ENCODE measurements at regions not wholly inside any gene's neighbourhood (a gene's known extent, or its start where the extent isn't known, plus 50 kb on each side); places are given as distances from the start of the nearest gene placed in this dataset.
"Not testable (repeated sequence)": the region's sequence is repeated elsewhere in the genome, so short reads cannot be mapped to it uniquely, and the experiment has no call there.

- DNase-seq (ENCODE audit: extremely low read depth in 1 of 11, low read depth in 9 of 11, low spot score in 4 of 11) = no peak
Observed at GRCh38 chr12:42030588-42030987, 114.1 kb downstream of the GXYLT1 start.

GRCh38 chr12:42027546-42027945 lies 117.1 kb downstream of the GXYLT1 start:
- no peak for DNase-seq (ENCODE audit: extremely low read depth in 1 of 11, low read depth in 9 of 11, low spot score in 4 of 11)

- DNase-seq (ENCODE audit: extremely low read depth in 1 of 11, low read depth in 9 of 11, low spot score in 4 of 11) = no peak
Observed at GRCh38 chr12:42024495-42024830, 120.2 kb downstream of the GXYLT1 start.

GRCh38 chr12:42023733-42024494 lies 120.8 kb downstream of the GXYLT1 start:
- DNase-seq (ENCODE audit: extremely low read depth in 1 of 11, low read depth in 9 of 11, low spot score in 4 of 11) = peak; percentile 47 to 83 (median 73)

GRCh38 chr12:42021937-42022336 lies 122.7 kb downstream of the GXYLT1 start:
- not testable (repeated sequence) for DNase-seq (ENCODE audit: extremely low read depth in 1 of 11, low read depth in 9 of 11, low spot score in 4 of 11)

- peak in 1 of 11 donors; percentile 14 for DNase-seq (ENCODE audit: extremely low read depth in 1 of 11, low read depth in 9 of 11, low spot score in 4 of 11)
Observed at GRCh38 chr12:42021469-42021868, 123.2 kb downstream of the GXYLT1 start.

GRCh38 chr12:42020226-42020625 lies 124.4 kb downstream of the GXYLT1 start:
- DNase-seq (ENCODE audit: extremely low read depth in 1 of 11, low read depth in 9 of 11, low spot score in 4 of 11) = no peak

GRCh38 chr12:42019746-42020145 lies 124.9 kb downstream of the GXYLT1 start:
- no peak for DNase-seq (ENCODE audit: extremely low read depth in 1 of 11, low read depth in 9 of 11, low spot score in 4 of 11)

- peak in 1 of 11 donors; percentile 12 for DNase-seq (ENCODE audit: extremely low read depth in 1 of 11, low read depth in 9 of 11, low spot score in 4 of 11)
Observed at GRCh38 chr12:42017051-42017450, 127.6 kb downstream of the GXYLT1 start.

- DNase-seq (ENCODE audit: extremely low read depth in 1 of 11, low read depth in 9 of 11, low spot score in 4 of 11) = no peak
Observed at GRCh38 chr12:42015051-42015461, 129.6 kb downstream of the GXYLT1 start.

- not testable (repeated sequence) for DNase-seq (ENCODE audit: extremely low read depth in 1 of 11, low read depth in 9 of 11, low spot score in 4 of 11)
Observed at GRCh38 chr12:42012501-42012900, 132.2 kb downstream of the GXYLT1 start.

GRCh38 chr12:42010715-42011114 lies 134.0 kb downstream of the GXYLT1 start:
- no peak for DNase-seq (ENCODE audit: extremely low read depth in 1 of 11, low read depth in 9 of 11, low spot score in 4 of 11)

GRCh38 chr12:42010257-42010656 lies 134.4 kb downstream of the GXYLT1 start:
- no peak for DNase-seq (ENCODE audit: extremely low read depth in 1 of 11, low read depth in 9 of 11, low spot score in 4 of 11)

- no peak for DNase-seq (ENCODE audit: extremely low read depth in 1 of 11, low read depth in 9 of 11, low spot score in 4 of 11)
Observed at GRCh38 chr12:42008996-42009395, 135.7 kb downstream of the GXYLT1 start.

- no peak for DNase-seq (ENCODE audit: extremely low read depth in 1 of 11, low read depth in 9 of 11, low spot score in 4 of 11)
Observed at GRCh38 chr12:42003031-42003430, 141.6 kb downstream of the GXYLT1 start.

- no peak for DNase-seq (ENCODE audit: extremely low read depth in 1 of 11, low read depth in 9 of 11, low spot score in 4 of 11)
Observed at GRCh38 chr12:42002563-42002962, 142.1 kb downstream of the GXYLT1 start.

GRCh38 chr12:41998436-41998835 lies 146.2 kb downstream of the GXYLT1 start:
- DNase-seq (ENCODE audit: extremely low read depth in 1 of 11, low read depth in 9 of 11, low spot score in 4 of 11) = no peak

GRCh38 chr12:41993283-41993682 lies 151.4 kb downstream of the GXYLT1 start:
- DNase-seq (ENCODE audit: extremely low read depth in 1 of 11, low read depth in 9 of 11, low spot score in 4 of 11) = no peak

- no peak for DNase-seq (ENCODE audit: extremely low read depth in 1 of 11, low read depth in 9 of 11, low spot score in 4 of 11)
Observed at GRCh38 chr12:41992692-41993215, 151.9 kb downstream of the GXYLT1 start.

- peak in 1 of 11 donors; percentile 51 for DNase-seq (ENCODE audit: extremely low read depth in 1 of 11, low read depth in 9 of 11, low spot score in 4 of 11)
Observed at GRCh38 chr12:41992022-41992421, 152.7 kb downstream of the GXYLT1 start.

GRCh38 chr12:41988715-41989114 lies 156.0 kb downstream of the GXYLT1 start:
- no peak for DNase-seq (ENCODE audit: extremely low read depth in 1 of 11, low read depth in 9 of 11, low spot score in 4 of 11)
